Activated T-cell treated with anti-CD3 and anti-CD28 coated beads, Interleukin-2, amount 50 U/mL, for 48 hours (primary cell): ENCODE measurements at regions not wholly inside any gene's neighbourhood (a gene's known extent, or its start where the extent isn't known, plus 50 kb on each side); places are given as distances from the start of the nearest gene placed in this dataset.

Experiments used
- DNase-seq, 2 experiments: peaks; one replicate each; pipeline ENCODE4 v3.0.0-alpha.2; 2020

DNA sequence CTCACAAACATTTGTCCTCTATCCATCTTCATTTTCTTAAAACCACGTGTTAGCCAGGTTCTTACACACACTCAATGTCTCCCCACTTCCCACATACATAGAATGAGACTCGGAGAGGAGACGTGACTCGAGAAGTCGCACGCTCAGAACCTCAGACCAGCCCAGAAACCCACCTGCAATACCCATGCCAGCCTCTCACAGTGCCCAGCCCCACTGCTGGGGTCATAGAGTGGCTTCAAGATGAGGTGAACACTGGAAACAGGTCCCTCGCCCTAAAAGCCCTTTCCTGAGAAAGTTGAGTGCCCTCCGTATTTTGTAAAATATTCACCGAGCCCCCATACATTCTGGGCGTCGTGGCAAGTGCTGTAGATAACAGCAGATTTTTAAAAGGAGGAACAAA lies 487.4 kb downstream of the EIPR1 start:
- DNase-seq = no peak

GRCh38 chr2:2889646-2890045 lies 488.0 kb downstream of the EIPR1 start:
- no peak for DNase-seq

- no peak for DNase-seq
Measured at GRCh38 chr2:2889141-2889540, 488.5 kb downstream of the EIPR1 start.

- DNase-seq = no peak
Measured at GRCh38 chr2:2887772-2888387, 489.7 kb downstream of the EIPR1 start.

DNA sequence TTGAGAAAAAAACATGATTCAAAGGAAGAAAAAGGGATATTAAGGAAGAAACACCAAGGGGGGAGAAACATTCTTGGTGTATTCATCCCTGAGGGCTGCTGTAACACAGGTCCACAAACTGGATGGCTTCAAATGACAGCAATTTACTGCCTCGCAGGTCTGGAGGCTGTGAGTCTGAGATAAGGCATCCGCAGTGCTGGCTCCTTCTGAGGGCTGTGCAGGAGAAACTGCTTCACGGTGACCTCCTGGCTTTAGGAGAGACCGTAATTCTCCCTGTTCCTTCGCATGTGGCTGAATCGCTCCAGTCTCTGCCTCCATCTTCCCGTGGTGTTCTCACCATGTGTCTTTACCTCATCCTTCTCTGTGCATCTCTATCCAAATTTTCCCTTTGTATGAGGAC lies 490.7 kb downstream of the EIPR1 start:
- no peak for DNase-seq

- DNase-seq = no peak
Measured at GRCh38 chr2:2881499-2881898, 496.1 kb downstream of the EIPR1 start.

DNA sequence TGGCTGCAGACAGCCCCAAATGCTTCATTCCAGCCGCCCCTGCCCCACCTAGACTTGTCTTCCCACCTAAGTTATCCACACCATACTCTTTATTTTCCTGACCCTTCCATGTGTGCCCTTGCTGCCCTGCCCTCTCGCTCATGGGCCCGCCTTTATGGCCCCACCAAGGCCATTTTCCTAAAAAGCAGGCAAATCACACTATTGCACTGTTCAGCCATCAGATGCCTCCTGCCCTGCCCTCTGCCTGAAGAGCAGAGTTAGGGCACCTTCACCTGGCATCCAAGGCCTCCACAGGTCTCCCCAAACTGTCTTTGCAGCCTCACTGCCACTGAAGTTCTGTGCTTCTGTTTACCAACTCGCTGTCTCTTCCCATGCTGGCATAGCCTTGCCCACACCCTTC lies 496.7 kb downstream of the EIPR1 start:
- DNase-seq = no peak

DNA sequence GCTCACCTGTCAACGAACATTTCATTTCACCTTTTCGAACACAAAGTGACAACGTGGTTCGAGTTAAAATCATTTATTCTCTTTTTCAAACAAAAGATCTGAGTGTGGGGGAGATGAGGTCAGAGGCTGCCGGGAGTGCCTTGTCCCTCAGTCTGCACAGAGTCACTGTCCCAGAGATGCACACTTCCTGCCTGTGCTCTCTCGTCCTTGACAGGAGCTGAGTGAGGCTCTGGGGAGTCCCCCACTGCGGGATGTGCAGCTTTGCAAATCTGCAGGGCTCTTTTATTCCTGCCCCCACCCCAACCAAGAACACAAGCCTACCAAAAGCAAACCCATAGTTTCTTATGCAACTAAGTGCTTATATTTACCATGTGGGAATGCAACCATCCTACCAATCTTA lies 497.8 kb downstream of the EIPR1 start:
- DNase-seq = no peak

DNA sequence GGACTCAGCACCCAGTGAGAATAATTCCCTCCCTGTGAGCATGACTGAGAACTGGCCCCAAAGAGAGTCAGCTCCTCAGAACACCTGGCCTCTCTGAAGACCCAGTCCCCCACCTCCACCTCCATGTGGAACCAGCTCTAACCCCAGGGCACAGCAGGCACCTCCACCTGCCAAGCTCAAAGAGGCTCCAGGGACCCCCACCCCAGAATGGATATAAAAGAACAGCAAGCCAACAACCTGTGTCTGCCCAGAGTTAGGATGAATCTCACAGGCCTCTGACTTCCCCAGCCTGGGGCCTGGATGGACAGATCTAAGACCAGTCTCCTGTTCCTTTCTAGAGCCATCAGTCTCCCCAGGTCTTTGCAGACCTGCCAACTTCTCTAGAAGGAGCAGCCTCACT lies 498.5 kb downstream of the EIPR1 start:
- no peak for DNase-seq

DNA sequence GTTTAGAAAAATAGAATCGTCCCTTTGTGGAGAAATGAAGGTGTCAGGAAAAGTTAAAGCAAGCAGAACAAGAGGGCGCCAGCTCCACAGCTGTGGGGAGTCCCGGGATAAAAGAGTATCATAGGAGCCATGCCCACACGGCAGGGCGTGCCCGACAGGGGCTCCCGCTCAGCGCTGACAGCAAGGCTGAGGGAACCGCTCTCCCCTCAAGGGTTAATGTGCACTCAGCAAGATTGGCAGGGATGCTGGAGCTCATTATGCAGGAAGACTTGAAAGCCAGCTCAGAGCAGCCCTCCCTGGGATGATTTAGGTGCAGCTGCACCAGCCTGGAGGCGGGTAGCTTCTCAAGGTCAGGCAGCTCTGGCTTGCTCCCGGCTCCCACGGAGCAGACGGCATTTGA lies 500.2 kb downstream of the EIPR1 start:
- DNase-seq = no peak

DNA sequence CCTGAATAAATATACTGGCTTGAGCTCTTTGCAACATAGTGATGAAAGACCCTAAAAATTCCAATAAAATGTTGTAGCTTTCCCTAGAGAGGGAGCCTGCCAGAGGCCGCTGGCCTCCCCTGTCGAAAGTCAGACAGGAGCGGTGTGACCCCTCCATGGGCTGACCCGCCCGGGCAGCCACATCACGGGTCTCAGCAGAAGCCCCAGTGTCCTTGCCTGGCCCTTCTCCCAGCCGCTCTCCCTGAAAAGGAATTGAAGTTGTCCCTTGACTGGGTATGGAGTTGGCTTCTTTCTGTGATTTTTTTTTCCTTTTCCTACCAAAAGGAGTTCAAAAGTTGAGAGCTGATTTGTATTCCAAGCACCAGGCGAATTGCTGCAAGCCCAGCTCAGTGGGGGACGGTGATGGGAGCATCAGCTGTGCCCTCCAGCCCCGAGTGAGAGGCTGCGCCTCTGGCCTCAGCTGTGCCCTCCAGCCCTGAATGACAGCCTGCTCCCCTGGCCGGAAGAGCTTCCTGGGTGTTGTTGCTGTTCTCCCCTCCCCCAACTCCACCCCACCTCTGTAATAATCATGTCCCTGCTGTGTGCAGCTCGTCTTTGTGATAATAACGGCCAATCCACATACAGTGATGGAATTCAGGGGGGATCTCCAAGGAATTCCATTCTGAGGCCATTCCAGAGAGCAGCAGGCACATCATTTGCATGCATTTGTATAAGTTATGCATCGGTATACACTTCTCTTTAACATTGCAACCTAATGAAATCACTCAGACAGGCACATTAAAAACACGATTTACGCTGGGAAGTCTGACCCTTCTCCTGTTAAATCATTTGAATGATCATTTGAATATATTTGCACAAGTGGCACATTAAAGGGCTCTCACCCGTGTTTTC lies 501.0 kb downstream of the EIPR1 start:
- DNase-seq = no peak

- DNase-seq = no peak
Measured at GRCh38 chr2:2875831-2876230, 501.8 kb downstream of the EIPR1 start.

DNA sequence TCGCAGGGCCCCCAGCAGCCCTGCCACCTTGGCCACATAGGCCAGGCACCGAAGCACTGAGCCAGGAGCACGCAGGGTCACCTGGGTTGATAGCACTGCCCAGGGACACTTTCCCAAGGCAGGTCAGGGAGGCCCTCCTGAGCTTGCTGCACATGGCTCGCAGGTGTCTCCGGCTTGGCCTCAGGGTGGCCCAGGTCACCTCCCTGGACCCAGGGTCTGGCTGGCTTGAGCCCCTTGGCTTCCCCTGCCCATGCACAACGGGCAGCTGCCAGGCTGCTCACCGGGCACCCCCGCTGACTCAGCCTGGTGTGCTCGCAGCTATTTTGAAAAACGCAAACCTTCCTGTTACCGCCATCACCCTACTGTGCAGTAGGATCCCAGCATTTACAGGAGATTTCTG lies 502.3 kb downstream of the EIPR1 start:
- DNase-seq = no peak

GRCh38 chr2:2874805-2875204 lies 502.8 kb downstream of the EIPR1 start:
- no peak for DNase-seq

DNA sequence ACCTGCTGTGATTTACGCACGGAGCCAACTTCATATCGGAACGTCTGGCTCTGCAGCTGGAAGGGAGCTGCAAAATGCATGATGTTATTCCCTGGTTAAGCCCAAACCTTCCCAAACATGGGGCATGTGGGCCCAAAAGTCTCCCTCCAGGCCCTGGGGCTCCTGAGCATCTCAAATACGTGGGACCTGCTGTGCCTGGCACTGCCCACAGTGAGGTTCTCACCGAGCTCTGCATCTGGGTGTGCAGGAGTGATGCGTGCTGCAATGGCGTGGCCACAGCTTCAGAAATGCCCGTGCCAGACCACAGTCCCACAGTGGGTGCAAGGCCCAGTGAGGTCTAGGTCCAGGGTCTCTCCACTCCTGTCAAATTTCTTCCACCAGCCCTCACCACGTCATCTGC lies 503.3 kb downstream of the EIPR1 start:
- no peak for DNase-seq

DNA sequence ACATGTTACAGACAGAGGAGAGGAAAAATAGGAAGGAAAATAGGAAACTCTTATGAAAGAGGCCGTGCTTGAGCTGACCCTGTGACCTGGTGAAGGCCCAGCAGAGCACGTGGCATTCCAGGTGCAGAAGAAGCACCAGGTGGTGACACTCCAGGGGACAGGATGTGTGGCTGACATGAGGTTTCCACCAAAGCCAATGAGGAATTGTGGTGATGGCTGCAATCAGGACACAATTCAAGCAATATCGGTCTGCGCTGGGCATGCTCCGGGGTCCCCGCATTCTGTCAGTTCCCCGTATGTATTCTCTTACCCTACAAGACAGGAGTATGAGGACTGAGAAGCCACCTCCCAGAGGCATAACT lies 504.2 kb downstream of the EIPR1 start:
- no peak for DNase-seq

GRCh38 chr2:2872713-2873449 lies 504.7 kb downstream of the EIPR1 start:
- no peak for DNase-seq

DNA sequence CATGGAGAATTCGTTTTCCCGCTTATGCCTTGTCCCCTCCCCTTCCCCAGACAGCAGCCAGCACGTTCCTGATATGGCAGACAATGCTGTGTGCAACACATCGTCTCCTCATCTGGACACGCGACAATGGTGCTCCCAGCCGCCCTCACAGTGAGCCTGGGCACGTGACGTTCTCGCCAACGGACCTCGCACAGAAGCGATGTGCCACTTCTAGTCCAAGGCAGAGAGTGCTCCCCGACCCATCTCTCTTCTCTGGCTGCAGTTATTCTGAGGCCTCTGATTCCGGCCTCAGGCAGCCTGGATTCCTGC lies 505.4 kb downstream of the EIPR1 start:
- DNase-seq = no peak

- no peak for DNase-seq
Measured at GRCh38 chr2:2871480-2872308, 505.9 kb downstream of the EIPR1 start.

GRCh38 chr2:2870106-2870505 lies 507.5 kb downstream of the EIPR1 start:
- DNase-seq = no peak

- no peak for DNase-seq
Measured at GRCh38 chr2:2869553-2869952, 508.1 kb downstream of the EIPR1 start.

- no peak for DNase-seq
Measured at GRCh38 chr2:2868085-2868484, 509.5 kb downstream of the EIPR1 start.

- no peak for DNase-seq
Measured at GRCh38 chr2:2867397-2867979, 510.1 kb downstream of the EIPR1 start.
